H1 (cell line): ENCODE measurements at regions not wholly inside any gene's neighbourhood (a gene's known extent, or its start where the extent isn't known, plus 50 kb on each side); places are given as distances from the start of the nearest gene placed in this dataset.

ENCODE experiments used
- CTCF ChIA-PET: fragments of 300-600 bp; sonication (Branson Sonifier 250); formaldehyde crosslinking; loops from one replicate; lab custom pipeline; 2021; ENCODE audit not compliant: partially characterized antibody; lab: Charles Lee
- POLR2A ChIA-PET: fragments of 300-600 bp; sonication (Branson Sonifier 250); formaldehyde crosslinking; loops from one replicate; lab custom pipeline; 2021; ENCODE audit warnings: inconsistent platforms; ENCODE audit not compliant: partially characterized antibody; lab: Charles Lee
- DNase-seq, 2 experiments: peaks; one replicate each; pipeline versions ENCODE4 v3.0.0 to v3.0.0-alpha.2; 2010 to 2022; ENCODE audit warnings: low spot score in 2 of 2, low read depth in 1 of 2, mixed read lengths in 1 of 2
- FAIRE-seq: peaks from 2 replicates; lab custom pipeline; 2011; peaks lifted over from hg19 to GRCh38; lab: Jason Lieb, UNC
- H2AFZ ChIP-seq: 2 replicates; pipeline ENCODE4 v1.8.1; 2012; ENCODE audit warnings: low read length, inconsistent platforms
- H2AK5ac ChIP-seq: 2 replicates; pipeline ENCODE4 v1.6.1; 2013; ENCODE audit warnings: low read depth, low read length
- H2BK120ac ChIP-seq: replicated peaks from 2 replicates; pipeline ENCODE3; 2013; ENCODE audit warnings: low read depth, low read length, inconsistent platforms
- H2BK12ac ChIP-seq: 2 replicates; pipeline ENCODE4 v1.6.1; 2013; ENCODE audit warnings: low read depth, low read length
- H2BK15ac ChIP-seq: 2 replicates; pipeline ENCODE4 v1.6.1; 2013; ENCODE audit warnings: low read length
- H2BK20ac ChIP-seq: 2 replicates; pipeline ENCODE4 v1.6.1; 2013; ENCODE audit warnings: low read length
- H2BK5ac ChIP-seq: 2 replicates; pipeline ENCODE4 v1.6.1; 2013; ENCODE audit warnings: low read depth, low read length
- H3K14ac ChIP-seq: 2 replicates; pipeline ENCODE4 v1.6.1; 2013; ENCODE audit warnings: inconsistent platforms; ENCODE audit not compliant: insufficient read length
- H3K18ac ChIP-seq: 2 replicates; pipeline ENCODE4 v1.6.1; 2013; ENCODE audit warnings: low read length; ENCODE audit errors: extremely low read depth
- H3K23ac ChIP-seq: 2 replicates; pipeline ENCODE4 v1.6.1; 2013; ENCODE audit warnings: inconsistent platforms; ENCODE audit not compliant: insufficient read length
- H3K23me2 ChIP-seq: 2 replicates; pipeline ENCODE4 v1.6.1; 2013; ENCODE audit warnings: low read depth, low read length
- H3K27ac ChIP-seq: 2 replicates; pipeline ENCODE4 v1.6.1; 2011; ENCODE audit warnings: low read depth, low read length, inconsistent platforms
- H3K27me3 ChIP-seq, 4 experiments: replicated peaks in 1 of 4; 1 replicate in 1 of 4; 2 replicates in 3 of 4; pipeline versions ENCODE4 v1.6.1 to v1.8.1; 2011 to 2013; ENCODE audit warnings: low read length in 3 of 4, mild to moderate bottlenecking in 3 of 4, inconsistent platforms in 2 of 4, mixed read lengths in 2 of 4, moderate library complexity in 1 of 4; ENCODE audit not compliant: control insufficient read depth in 3 of 4, insufficient read depth in 3 of 4; ENCODE audit errors: extremely low read depth in 1 of 4
- H3K36me3 ChIP-seq, 4 experiments: 2 replicates each; pipeline versions ENCODE4 v1.6.1 to v1.8.1; 2011 to 2013; ENCODE audit warnings: mild to moderate bottlenecking in 4 of 4, low read length in 3 of 4, moderate library complexity in 2 of 4, control low read depth in 1 of 4, inconsistent platforms in 1 of 4; ENCODE audit not compliant: insufficient read depth in 4 of 4, control insufficient read depth in 2 of 4
- H3K4ac ChIP-seq: replicated peaks from 2 replicates; pipeline ENCODE3; 2013; ENCODE audit warnings: low read length, low read depth, mixed read lengths, inconsistent platforms; ENCODE audit not compliant: insufficient read length
- H3K4me1 ChIP-seq, 4 experiments: replicated peaks in 1 of 4; 1 replicate in 1 of 4; 2 replicates in 3 of 4; pipeline versions ENCODE4 v1.6.1 to v1.8.1; 2011 to 2013; ENCODE audit warnings: low read length in 3 of 4, inconsistent platforms in 2 of 4, mixed read lengths in 1 of 4; ENCODE audit not compliant: insufficient read depth in 4 of 4, control insufficient read depth in 3 of 4
- H3K4me2 ChIP-seq, 2 experiments: 2 replicates each; pipeline versions ENCODE4 v1.6.1 to v1.8.1; 2011 to 2013; ENCODE audit warnings: low read depth in 2 of 2, low read length in 2 of 2, control low read depth in 1 of 2, inconsistent platforms in 1 of 2, mild to moderate bottlenecking in 1 of 2; ENCODE audit not compliant: insufficient read depth in 1 of 2
- H3K4me3 ChIP-seq, 4 experiments: fragments of 200-600, 300-600 bp in 1 of 4; sonication (generic), shearing (Covaris generic), sonication (Bioruptor Twin) in 1 of 4; 2 replicates each; pipeline versions ENCODE4 v1.5.1 to v1.8.1; 2011 to 2016; ENCODE audit warnings: low read length in 4 of 4, low read depth in 3 of 4, control low read depth in 2 of 4, inconsistent platforms in 2 of 4, mild to moderate bottlenecking in 2 of 4, mixed read lengths in 1 of 4, moderate library complexity in 1 of 4; ENCODE audit not compliant: insufficient read depth in 2 of 4; ENCODE audit errors: extremely low read depth in 1 of 4
- H3K56ac ChIP-seq: replicated peaks from 2 replicates; pipeline ENCODE3; 2013; ENCODE audit warnings: low read depth, mild to moderate bottlenecking, mixed read lengths, low read length, inconsistent platforms; ENCODE audit not compliant: insufficient read length
- H3K79me1 ChIP-seq: 2 replicates; pipeline ENCODE4 v1.6.1; 2013; ENCODE audit warnings: low read depth, low read length, control low read depth
- H3K79me2 ChIP-seq, 2 experiments: 2 replicates each; pipeline versions ENCODE4 v1.6.1 to v1.8.1; 2012 to 2013; ENCODE audit warnings: low read length in 2 of 2, mild to moderate bottlenecking in 2 of 2, inconsistent platforms in 1 of 2; ENCODE audit not compliant: insufficient read depth in 2 of 2, control insufficient read depth in 1 of 2
- H3K9ac ChIP-seq, 4 experiments: replicated peaks in 1 of 4; 1 replicate in 1 of 4; 2 replicates in 3 of 4; pipeline versions ENCODE4 v1.6.1 to v1.8.1; 2011 to 2013; ENCODE audit warnings: low read depth in 3 of 4, low read length in 3 of 4, control low read depth in 2 of 4, mild to moderate bottlenecking in 2 of 4, moderate library complexity in 2 of 4, inconsistent platforms in 1 of 4; ENCODE audit errors: extremely low read depth in 1 of 4
- H3K9me3 ChIP-seq, 2 experiments: 2 replicates each; pipeline versions ENCODE4 v1.6.1 to v1.8.1; 2012 to 2013; ENCODE audit warnings: mild to moderate bottlenecking in 2 of 2, moderate library complexity in 2 of 2, control low read depth in 1 of 2, inconsistent platforms in 1 of 2, low read depth in 1 of 2, low read length in 1 of 2, mixed read lengths in 1 of 2; ENCODE audit not compliant: insufficient read depth in 2 of 2
- H4K20me1 ChIP-seq, 2 experiments: replicated peaks in 1 of 2; 2 replicates each; pipeline versions ENCODE3 to v1.8.1; 2011 to 2013; ENCODE audit warnings: inconsistent platforms in 2 of 2, low read length in 2 of 2, mild to moderate bottlenecking in 1 of 2; ENCODE audit not compliant: insufficient read depth in 2 of 2, control insufficient read depth in 1 of 2
- H4K5ac ChIP-seq: 2 replicates; pipeline ENCODE4 v1.6.1; 2013; ENCODE audit warnings: low read length, low read depth, mixed read lengths, inconsistent platforms; ENCODE audit not compliant: insufficient read length
- H4K8ac ChIP-seq: 2 replicates; pipeline ENCODE4 v1.8.0; 2013; ENCODE audit warnings: mild to moderate bottlenecking, moderate library complexity, low read length, inconsistent platforms; ENCODE audit not compliant: insufficient read depth; ENCODE audit errors: extremely low read depth
- H4K91ac ChIP-seq: replicated peaks from 2 replicates; pipeline ENCODE3; 2013; ENCODE audit warnings: low read length, mixed read lengths, inconsistent platforms; ENCODE audit not compliant: insufficient read length
- ASH2L ChIP-seq: fragments of 200-600, 300-600 bp; sonication (generic); IDR thresholded peaks from one replicate; pipeline ENCODE4 v1.7.1; 2017; ENCODE audit warnings: low read length
- CHD2 ChIP-seq: IDR thresholded peaks from 2 replicates; pipeline ENCODE4 v1.6.1; 2012; ENCODE audit warnings: low read length, improper control_type of control experiment
- MAFK ChIP-seq: IDR thresholded peaks from 2 replicates; pipeline ENCODE4 v1.6.1; 2012; ENCODE audit warnings: low read depth, mild to moderate bottlenecking, improper control_type of control experiment, low read length
- NANOG ChIP-seq: IDR thresholded peaks from 2 replicates; pipeline ENCODE4 v1.6.1; 2011; ENCODE audit warnings: low read length, low read depth, mild to moderate bottlenecking, inconsistent platforms; ENCODE audit not compliant: insufficient read depth, poor library complexity, severe bottlenecking
- SAP30 ChIP-seq: fragments of 300-600 bp; sonication (generic); IDR thresholded peaks from 2 replicates; pipeline ENCODE4 v1.7.1; 2012; ENCODE audit warnings: low read length, moderate library complexity, mild to moderate bottlenecking, inconsistent platforms; ENCODE audit not compliant: insufficient read depth, insufficient replicate concordance
- WGBS, 2 experiments: shearing (Covaris generic) in 1 of 2; methylation state at CpG; one replicate each; pipeline versions ENCODE4 v1.1.6 to v1.1.7; 2013 to 2015; ENCODE audit warnings: low lambda C conversion rate in 2 of 2, mixed read lengths in 2 of 2, inconsistent platforms in 1 of 2, low coverage in 1 of 2, missing lambda C conversion rate in 1 of 2; ENCODE audit not compliant: insufficient replicate concordance in 2 of 2, insufficient coverage in 1 of 2, insufficient read length in 1 of 2; ENCODE audit errors: extremely low coverage in 1 of 2, missing lambda C conversion rate in 1 of 2; 5-methylcytosine and 5-hydroxymethylcytosine counted together

- CTCF ChIA-PET, result interaction anchor here (1.8 kb wide), 1 partner anchor 11 kb away, joined by 5 read pairs; no protein-coding TSS in a partner anchor
- Histone ChIP-seq H3K9ac (no peak overlapping the region), H4K8ac (no peak overlapping the region), H3K14ac (no peak overlapping the region), H3K23ac (no peak overlapping the region), H2BK5ac (no peak overlapping the region), H2BK12ac (no peak overlapping the region), H3K79me2 (no peaks in the 10 kb centered on the region), H3K18ac (no peak overlapping the region), H3K23me2 (no peaks in the 10 kb centered on the region), H4K20me1 (no peaks in the 10 kb centered on the region), H2AK5ac (no peak overlapping the region), H3K36me3 (no peaks in the 10 kb centered on the region), H3K27ac (no peak overlapping the region), H2BK15ac (no peak overlapping the region), H2BK120ac (no peak overlapping the region), H2AFZ (no peak overlapping the region), H3K9me3 (no peaks in the 10 kb centered on the region), H3K4me2 (no peak overlapping the region), H3K27me3 (no peaks in the 10 kb centered on the region), H3K4ac (no peak overlapping the region), H4K5ac (no peak overlapping the region), H3K79me1 (no peaks in the 10 kb centered on the region), H3K56ac (no peak overlapping the region), H2BK20ac (no peak overlapping the region), H3K4me1 (no peaks in the 10 kb centered on the region)
- FAIRE-seq (no peak), DNase-seq (peak in 1 of 2 experiments; percentile 6)
- 72% methylated on average over 1 of the region's 1 CpG; no CpG with 5 or more reads in 1 of the 2 experiments for WGBS, 2 experiments
- TF ChIP-seq NANOG (no peak), SAP30 (no peak), MAFK (no peak), ASH2L (no peak), CHD2 (no peak)
- TF ChIP-seq, all 59 proteins: peak for 0
- Histone ChIP-seq H4K91ac (no peak overlapping the region), H3K4me3 (no peak overlapping the region)
- POLR2A ChIA-PET, result no interaction called here
These were observed 240.9 kb upstream of the DIO3 start for GRCh38 chr14:101320396-101320795.
